Loucy (cell line): ENCODE measurements at regions not wholly inside any gene's neighbourhood (a gene's known extent, or its start where the extent isn't known, plus 50 kb on each side); places are given as distances from the start of the nearest gene placed in this dataset.

Experiments
- CTCF ChIP-seq: fragments of 200-600 bp; sonication (generic); conservative IDR thresholded peaks from 2 replicates; pipeline ENCODE4 v1.5.1; 2014; ENCODE audit warnings: mild to moderate bottlenecking, antibody characterized with exemption, low read length
- EZH2phosphoT487 ChIP-seq: fragments of 200-600 bp; IDR thresholded peaks from 2 replicates; pipeline ENCODE4 v1.6.1; 2018; ENCODE audit warnings: antibody characterized with exemption, mild to moderate bottlenecking, moderate library complexity, borderline replicate concordance

- TF ChIP-seq CTCF (no peak), EZH2phosphoT487 (no peak)
Observed at GRCh38 chr1:182175361-182175931, 113.9 kb upstream of the ZNF648 start.
